DOHH2 (cell line): ENCODE measurements at regions not wholly inside any gene's neighbourhood (a gene's known extent, or its start where the extent isn't known, plus 50 kb on each side); places are given as distances from the start of the nearest gene placed in this dataset.

Experiments
- H3F3A ChIP-seq: fragments of 200-600 bp; sonication (generic), shearing (Covaris generic); 2 replicates; pipeline ENCODE4 v1.6.0; 2016; ENCODE audit warnings: antibody characterized with exemption, mild to moderate bottlenecking; ENCODE audit not compliant: control insufficient read depth, insufficient read depth
- H3K27ac ChIP-seq: fragments of 200-600 bp; sonication (generic); 2 replicates; pipeline ENCODE4 v1.5.1; 2014; ENCODE audit warnings: low read depth, mild to moderate bottlenecking, low read length, moderate library complexity
- H3K27me3 ChIP-seq: fragments of 200-600 bp; sonication (generic); 2 replicates; pipeline ENCODE4 v1.6.1; 2014; ENCODE audit warnings: mild to moderate bottlenecking, low read length, mixed read lengths; ENCODE audit not compliant: control insufficient read depth
- H3K36me3 ChIP-seq: fragments of 200-600 bp; sonication (generic); 2 replicates; pipeline ENCODE4 v1.6.1; 2014; ENCODE audit warnings: mild to moderate bottlenecking, low read length, moderate library complexity, mixed read lengths; ENCODE audit not compliant: control insufficient read depth
- H3K4me1 ChIP-seq: fragments of 200-600 bp; sonication (generic); 2 replicates; pipeline ENCODE4 v1.6.1; 2014; ENCODE audit warnings: mild to moderate bottlenecking, low read length, mixed read lengths; ENCODE audit not compliant: control insufficient read depth
- H3K4me2 ChIP-seq: fragments of 200-600 bp; sonication (generic); 2 replicates; pipeline ENCODE4 v1.6.0; 2014; ENCODE audit warnings: mild to moderate bottlenecking, low read length, moderate library complexity
- H3K4me3 ChIP-seq: fragments of 200-600 bp; sonication (generic); 2 replicates; pipeline ENCODE4 v1.5.1; 2014; ENCODE audit warnings: mild to moderate bottlenecking, low read length, mixed read lengths
- H3K79me2 ChIP-seq: fragments of 200-600 bp; sonication (generic); 2 replicates; pipeline ENCODE4 v1.6.1; 2014; ENCODE audit warnings: mild to moderate bottlenecking, low read length, mixed read lengths; ENCODE audit not compliant: control insufficient read depth
- H3K9me2 ChIP-seq: fragments of 200-600 bp; sonication (generic); replicated peaks from 2 replicates; pipeline ENCODE4 v1.6.1; 2014; ENCODE audit warnings: mild to moderate bottlenecking, low read length, mixed read lengths; ENCODE audit not compliant: control insufficient read depth
- H3K9me3 ChIP-seq: fragments of 200-600 bp; sonication (generic); 2 replicates; pipeline ENCODE4 v1.6.1; 2014; ENCODE audit warnings: antibody characterized with exemption, low read length, mixed read lengths; ENCODE audit not compliant: control insufficient read depth, insufficient read depth
- H4K20me1 ChIP-seq: fragments of 200-600 bp; sonication (generic); 2 replicates; pipeline ENCODE4 v1.6.0; 2014; ENCODE audit warnings: low read depth, mild to moderate bottlenecking, antibody characterized with exemption, low read length, moderate library complexity; ENCODE audit not compliant: control insufficient read depth, insufficient read depth
- CTCF ChIP-seq: fragments of 200-600 bp; sonication (generic); IDR thresholded peaks from one replicate; pipeline ENCODE4 v1.5.1; 2014; ENCODE audit warnings: antibody characterized with exemption, mild to moderate bottlenecking, low read depth, low read length; ENCODE audit not compliant: poor library complexity, severe bottlenecking
- EZH2phosphoT487 ChIP-seq: fragments of 200-600 bp; sonication (generic); IDR thresholded peaks from 2 replicates; pipeline ENCODE4 v1.6.1; 2017; ENCODE audit warnings: borderline replicate concordance, mild to moderate bottlenecking, antibody characterized with exemption, low read length, moderate library complexity, mixed read lengths

GRCh38 chr7:35550831-35551230 is 144.1 kb downstream of the HERPUD2 start:
- H4K20me1 ChIP-seq = no peaks in the 10 kb centered on the region
- H3K79me2 ChIP-seq = no peaks in the 10 kb centered on the region
- no peaks in the 10 kb centered on the region for H3K4me1 ChIP-seq
- H3K27me3 ChIP-seq = peaks cover 61% of the 10 kb centered on the region
- no peaks in the 10 kb centered on the region for H3F3A ChIP-seq
- no peaks in the 10 kb centered on the region for H3K9me2 ChIP-seq
- H3K27ac ChIP-seq = no peak overlapping the region
- no peak for TF ChIP-seq EZH2phosphoT487
- no peak for TF ChIP-seq CTCF
- H3K4me3 ChIP-seq = no peak overlapping the region
- H3K9me3 ChIP-seq = no peaks in the 10 kb centered on the region
- H3K4me2 ChIP-seq = no peak overlapping the region
- H3K36me3 ChIP-seq = no peaks in the 10 kb centered on the region

GRCh38 chr7:35549781-35550180 is 145.2 kb downstream of the HERPUD2 start:
- TF ChIP-seq EZH2phosphoT487 (no peak), CTCF (no peak)
- H3K9me3 ChIP-seq = no peaks in the 10 kb centered on the region
- H3K4me3 ChIP-seq = no peak overlapping the region
- no peaks in the 10 kb centered on the region for H3K4me1 ChIP-seq
- no peaks in the 10 kb centered on the region for H3K36me3 ChIP-seq
- no peaks in the 10 kb centered on the region for H3F3A ChIP-seq
- no peak overlapping the region for H3K27ac ChIP-seq
- H3K27me3 ChIP-seq = peaks cover 70% of the 10 kb centered on the region
- H3K4me2 ChIP-seq = no peak overlapping the region
- no peaks in the 10 kb centered on the region for H3K9me2 ChIP-seq
- no peaks in the 10 kb centered on the region for H4K20me1 ChIP-seq
- H3K79me2 ChIP-seq = no peaks in the 10 kb centered on the region

GRCh38 chr7:35548291-35548690 is 146.6 kb downstream of the HERPUD2 start:
- Histone ChIP-seq H3F3A (no peaks in the 10 kb centered on the region), H3K9me2 (no peaks in the 10 kb centered on the region), H3K79me2 (no peaks in the 10 kb centered on the region), H3K4me3 (no peak overlapping the region), H3K4me2 (no peak overlapping the region), H3K36me3 (no peaks in the 10 kb centered on the region), H3K9me3 (no peaks in the 10 kb centered on the region), H3K27me3 (peaks cover 73% of the 10 kb centered on the region), H3K4me1 (no peaks in the 10 kb centered on the region), H4K20me1 (no peaks in the 10 kb centered on the region; the same call in 1 of the 2 replicates), H3K27ac (no peak overlapping the region)
- TF ChIP-seq EZH2phosphoT487 = no peak

GRCh38 chr7:35546691-35547429 is 148.1 kb downstream of the HERPUD2 start:
- H3K4me2 ChIP-seq = no peak overlapping the region
- no peaks in the 10 kb centered on the region for H3K9me2 ChIP-seq
- no peaks in the 10 kb centered on the region for H3K36me3 ChIP-seq
- no peak for TF ChIP-seq EZH2phosphoT487
- no peak for TF ChIP-seq CTCF
- H3K27me3 ChIP-seq = peaks cover 68% of the 10 kb centered on the region
- no peak overlapping the region for H3K27ac ChIP-seq
- H3F3A ChIP-seq = no peaks in the 10 kb centered on the region
- H3K4me3 ChIP-seq = no peak overlapping the region
- no peaks in the 10 kb centered on the region for H3K79me2 ChIP-seq
- H3K4me1 ChIP-seq = no peaks in the 10 kb centered on the region
- no peaks in the 10 kb centered on the region for H3K9me3 ChIP-seq
- H4K20me1 ChIP-seq = no peaks in the 10 kb centered on the region; the same call in 1 of the 2 replicates
